ENCODE measurements at regions not wholly inside any gene's neighbourhood (a gene's known extent, or its start where the extent isn't known, plus 50 kb on each side); places are given as distances from the start of the nearest gene placed in this dataset.

- Histone ChIP-seq H3K27me3 (ENCODE audit: insufficient read depth) (no peaks in the 10 kb centered on the region), H3K27ac (ENCODE audit: low read depth) (no peak overlapping the region), H3K9me2 (ENCODE audit: insufficient read depth) (no peaks in the 10 kb centered on the region), H2AFZ (no peak overlapping the region), H3K36me3 (ENCODE audit: insufficient read depth) (no peaks in the 10 kb centered on the region), H3K4me1 (ENCODE audit: insufficient read depth) (no peaks in the 10 kb centered on the region), H3F3A (replicated peaks; ENCODE audit: low read depth) (no peaks in the 10 kb centered on the region), H3K79me2 (replicated peaks; ENCODE audit: insufficient read depth) (no peaks in the 10 kb centered on the region), H4K20me1 (replicated peaks; ENCODE audit: insufficient read depth) (no peaks in the 10 kb centered on the region), H3K4me2 (no peak overlapping the region), H3K4me3 (no peak overlapping the region)
- ATAC-seq (no peak), DNase-seq (ENCODE audit: low spot score) (no peak)
- Mint-ChIP-seq H3K27me3 (ENCODE audit: insufficient read depth, low read depth, poor library complexity) (no peaks in the 10 kb centered on the region), H3K36me3 (ENCODE audit: low read depth) (no peaks in the 10 kb centered on the region), H3K4me1 (no peaks in the 10 kb centered on the region), H3K9me3 (no peaks in the 10 kb centered on the region; the same call in 2 of the 3 replicates), H3K27ac (no peak overlapping the region), H3K4me3 (no peak overlapping the region)
- no peak for TF ChIP-seq ZNF114 (CRISPR knock-in tag; IDR thresholded peaks at IDR 0.05)
- no peak for TF ChIP-seq STAT1 (IDR thresholded peaks at IDR 0.05; ENCODE audit: unreplicated experiment)
- no peak for TF ChIP-seq NANOG (IDR thresholded peaks at IDR 0.05; ENCODE audit: borderline replicate concordance)
- TF ChIP-seq EZH2phosphoT487 (IDR thresholded peaks at IDR 0.05; ENCODE audit: unreplicated experiment): no peak
- TF ChIP-seq REST (IDR thresholded peaks at IDR 0.05; ENCODE audit: unreplicated experiment): no peak
- TF ChIP-seq POLR2AphosphoS5 (IDR thresholded peaks at IDR 0.05; ENCODE audit: low read depth): no peak
- no peak for TF ChIP-seq ZNF462 (CRISPR knock-in tag; IDR thresholded peaks at IDR 0.05)
Observed at GRCh38 chr9:89764217-89764616, 159.4 kb downstream of the GADD45G start.

Measured in GM23338 (cell line).